ENCODE measurements at regions not wholly inside any gene's neighbourhood (a gene's known extent, or its start where the extent isn't known, plus 50 kb on each side); places are given as distances from the start of the nearest gene placed in this dataset.
A peak's percentile ranks its signal among the peaks of the same experiment; 100 is the strongest.

- TF ChIP-seq, protein P1, sequence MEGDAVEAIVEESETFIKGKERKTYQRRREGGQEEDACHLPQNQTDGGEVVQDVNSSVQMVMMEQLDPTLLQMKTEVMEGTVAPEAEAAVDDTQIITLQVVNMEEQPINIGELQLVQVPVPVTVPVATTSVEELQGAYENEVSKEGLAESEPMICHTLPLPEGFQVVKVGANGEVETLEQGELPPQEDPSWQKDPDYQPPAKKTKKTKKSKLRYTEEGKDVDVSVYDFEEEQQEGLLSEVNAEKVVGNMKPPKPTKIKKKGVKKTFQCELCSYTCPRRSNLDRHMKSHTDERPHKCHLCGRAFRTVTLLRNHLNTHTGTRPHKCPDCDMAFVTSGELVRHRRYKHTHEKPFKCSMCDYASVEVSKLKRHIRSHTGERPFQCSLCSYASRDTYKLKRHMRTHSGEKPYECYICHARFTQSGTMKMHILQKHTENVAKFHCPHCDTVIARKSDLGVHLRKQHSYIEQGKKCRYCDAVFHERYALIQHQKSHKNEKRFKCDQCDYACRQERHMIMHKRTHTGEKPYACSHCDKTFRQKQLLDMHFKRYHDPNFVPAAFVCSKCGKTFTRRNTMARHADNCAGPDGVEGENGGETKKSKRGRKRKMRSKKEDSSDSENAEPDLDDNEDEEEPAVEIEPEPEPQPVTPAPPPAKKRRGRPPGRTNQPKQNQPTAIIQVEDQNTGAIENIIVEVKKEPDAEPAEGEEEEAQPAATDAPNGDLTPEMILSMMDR (IDR thresholded peaks at IDR 0.05; ENCODE audit: low read depth, low read length) = no peak
- DNase-seq = no peak
These were observed 149.3 kb upstream of the HAAO start for GRCh38 chr2:42941633-42942176.

DNA sequence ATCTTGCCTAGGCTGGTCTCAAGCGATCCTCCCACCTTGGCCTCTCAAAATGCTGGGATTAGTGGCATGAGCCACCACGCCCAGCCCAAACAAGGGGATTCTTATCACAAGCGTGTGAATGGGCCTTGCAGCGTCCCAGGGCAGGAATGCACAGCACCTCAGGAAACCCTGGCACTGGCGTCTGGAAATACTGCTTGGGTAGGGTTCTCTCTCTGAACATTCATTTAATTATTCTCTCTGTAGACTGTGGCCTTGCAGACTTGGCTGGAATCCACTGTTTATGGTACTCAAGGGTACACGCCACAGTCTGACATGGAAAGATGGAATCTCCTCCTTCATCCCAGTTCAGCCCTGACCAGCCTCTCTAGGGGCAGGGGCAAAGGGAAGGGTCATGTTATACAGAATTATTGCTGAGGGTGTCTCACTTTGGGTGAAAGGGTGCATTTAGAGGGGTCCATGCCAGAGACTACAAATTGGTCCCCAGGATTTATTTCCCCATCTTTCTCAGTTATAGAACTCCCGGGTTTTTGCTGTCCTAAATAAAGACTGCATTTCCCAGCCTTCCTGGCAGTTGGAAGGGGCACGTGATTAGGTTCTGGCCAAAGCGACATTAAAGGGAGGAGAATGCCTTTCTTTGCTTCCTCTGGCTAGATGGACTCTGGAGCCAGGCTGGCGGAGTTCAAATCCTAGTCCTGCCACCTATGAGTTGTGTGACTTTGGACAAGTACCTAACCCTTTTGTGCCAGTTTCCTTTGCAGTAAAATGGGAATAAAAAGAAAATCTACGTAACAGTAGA lies 147.2 kb upstream of the HAAO start:
- DNase-seq = no peak
- H3K4me3 ChIP-seq (ENCODE audit: low read depth, low read length) = no peak overlapping the region
- H3K27me3 ChIP-seq (ENCODE audit: insufficient read depth, low read depth, severe bottlenecking) = no peaks in the 10 kb centered on the region
- 0 out of 2 replicates have a peak overlapping the region, but pooled peaks have one; percentile 19 for H3K27ac ChIP-seq
- no peaks in the 10 kb centered on the region for H3K9me3 ChIP-seq (ENCODE audit: severe bottlenecking)
- TF ChIP-seq, protein P1 (IDR thresholded peaks at IDR 0.05; ENCODE audit: low read depth, low read length) = no peak
- H3K36me3 ChIP-seq = no peaks in the 10 kb centered on the region

More at GRCh38 chr2:42941633-42942176, 149.3 kb upstream of the HAAO start:
- Histone ChIP-seq H3K4me3 (ENCODE audit: low read depth, low read length) (no peak overlapping the region), H3K27ac (no peak overlapping the region; the same call in 1 of the 2 replicates), H3K27me3 (ENCODE audit: insufficient read depth, low read depth, severe bottlenecking) (no peaks in the 10 kb centered on the region), H3K9me3 (ENCODE audit: severe bottlenecking) (no peaks in the 10 kb centered on the region), H3K36me3 (no peaks in the 10 kb centered on the region)

GRCh38 chr2:42938671-42939370 lies 146.4 kb upstream of the HAAO start:
- DNase-seq = peak; percentile 58
- peak overlapping the region; percentile 12 for H3K27ac ChIP-seq
- H3K36me3 ChIP-seq = no peaks in the 10 kb centered on the region
- TF ChIP-seq, protein P1 (IDR thresholded peaks at IDR 0.05; ENCODE audit: low read depth, low read length) = no peak
- H3K27me3 ChIP-seq (ENCODE audit: insufficient read depth, low read depth, severe bottlenecking) = no peaks in the 10 kb centered on the region
- no peak overlapping the region for H3K4me3 ChIP-seq (ENCODE audit: low read depth, low read length)
- H3K9me3 ChIP-seq (ENCODE audit: severe bottlenecking) = no peaks in the 10 kb centered on the region

DNA sequence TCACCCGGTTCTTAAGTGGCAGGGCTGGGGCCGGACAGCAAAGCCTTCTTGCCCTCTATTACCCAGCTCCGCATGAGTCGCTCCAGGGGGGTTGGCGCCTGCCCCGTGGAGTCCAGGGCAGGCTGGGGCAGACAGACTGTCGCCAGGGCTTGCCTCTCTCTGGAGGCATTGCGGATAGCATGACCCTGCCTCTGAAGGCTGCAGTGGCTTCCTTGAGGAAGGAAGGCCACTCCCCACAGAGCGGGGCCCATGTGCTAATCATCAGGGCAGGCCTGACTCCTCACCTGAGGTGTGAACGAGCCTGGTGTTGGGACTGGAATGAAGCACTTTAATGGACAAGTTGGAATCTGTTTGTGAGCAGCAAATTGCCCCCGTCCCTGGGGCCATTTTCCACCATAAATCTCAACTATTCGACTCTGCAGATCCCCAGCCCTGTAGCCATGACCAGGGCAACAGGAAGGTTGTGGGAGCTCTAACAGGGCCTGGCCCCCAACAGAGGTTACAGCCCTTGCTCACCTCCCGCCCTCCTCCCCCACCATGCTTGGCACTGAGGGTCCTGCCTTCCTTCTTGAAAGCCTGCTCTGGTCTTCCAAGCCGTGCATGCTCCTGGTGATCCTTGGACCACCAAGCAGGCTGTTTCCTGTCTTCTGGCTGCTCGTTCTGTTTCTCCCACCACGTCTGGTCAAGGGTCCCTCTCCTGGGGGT lies 144.9 kb upstream of the HAAO start:
- TF ChIP-seq, protein P1 (IDR thresholded peaks at IDR 0.05; ENCODE audit: low read depth, low read length) = no peak
- H3K4me3 ChIP-seq (ENCODE audit: low read depth, low read length) = no peak overlapping the region
- no peaks in the 10 kb centered on the region for H3K27me3 ChIP-seq (ENCODE audit: insufficient read depth, low read depth, severe bottlenecking)
- H3K27ac ChIP-seq = no peak overlapping the region
- DNase-seq = no peak
- no peaks in the 10 kb centered on the region for H3K36me3 ChIP-seq
- H3K9me3 ChIP-seq (ENCODE audit: severe bottlenecking) = no peaks in the 10 kb centered on the region

DNA sequence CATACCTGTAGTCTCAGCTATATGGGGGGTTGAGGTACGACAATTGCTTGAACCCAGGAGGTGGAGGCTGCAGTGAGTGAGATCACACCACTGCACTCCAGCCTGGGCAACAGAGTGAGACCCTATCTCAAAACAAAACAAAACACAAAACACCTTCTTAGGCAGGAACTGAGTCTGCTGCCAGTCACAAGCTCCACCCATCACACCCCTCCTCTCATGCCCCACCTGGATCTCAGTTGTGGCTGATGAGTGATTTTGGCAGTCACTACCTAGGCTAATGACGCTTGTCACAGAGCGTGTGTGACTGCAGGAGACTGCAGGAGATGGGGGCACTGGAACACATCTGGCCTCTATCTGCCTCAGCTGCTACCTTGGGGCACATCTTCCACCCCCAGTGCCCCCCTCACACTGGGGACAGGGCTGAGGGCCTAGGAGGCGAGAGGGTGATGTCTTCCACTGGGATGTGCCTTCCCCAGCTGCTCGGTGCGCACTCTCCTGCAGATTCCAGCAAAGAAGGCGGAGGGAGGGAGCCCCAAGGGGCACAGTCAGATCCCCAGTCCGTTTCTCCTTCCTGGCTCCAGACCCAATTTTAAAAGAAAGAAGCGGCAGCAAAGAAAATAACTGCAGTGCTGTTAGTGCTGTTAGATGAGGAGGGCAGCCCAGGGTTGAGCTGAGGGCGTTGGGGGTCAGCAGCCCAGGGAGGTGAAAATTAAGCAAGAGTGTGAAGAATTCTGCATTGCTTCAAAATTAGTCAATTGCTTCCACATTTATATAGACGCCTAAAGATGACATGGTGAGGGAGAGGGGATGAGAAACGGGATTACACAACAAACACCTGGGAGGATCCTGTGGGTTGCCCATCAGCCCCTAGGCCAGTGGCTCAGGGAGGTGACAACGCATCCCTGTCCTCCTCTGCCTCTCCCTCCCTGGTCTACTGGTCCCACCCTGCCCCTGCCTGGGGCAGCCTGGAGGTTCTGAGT lies 143.6 kb upstream of the HAAO start:
- H3K9me3 ChIP-seq (ENCODE audit: severe bottlenecking) = no peaks in the 10 kb centered on the region
- DNase-seq = no peak
- no peaks in the 10 kb centered on the region for H3K27me3 ChIP-seq (ENCODE audit: insufficient read depth, low read depth, severe bottlenecking)
- no peak overlapping the region for H3K27ac ChIP-seq
- H3K4me3 ChIP-seq (ENCODE audit: low read depth, low read length) = no peak overlapping the region
- TF ChIP-seq, protein P1 (IDR thresholded peaks at IDR 0.05; ENCODE audit: low read depth, low read length) = no peak
- H3K36me3 ChIP-seq = no peaks in the 10 kb centered on the region

Data from WERI-Rb-1 (cell line).